ENCODE measurements at regions not wholly inside any gene's neighbourhood (a gene's known extent, or its start where the extent isn't known, plus 50 kb on each side); places are given as distances from the start of the nearest gene placed in this dataset.

DNA sequence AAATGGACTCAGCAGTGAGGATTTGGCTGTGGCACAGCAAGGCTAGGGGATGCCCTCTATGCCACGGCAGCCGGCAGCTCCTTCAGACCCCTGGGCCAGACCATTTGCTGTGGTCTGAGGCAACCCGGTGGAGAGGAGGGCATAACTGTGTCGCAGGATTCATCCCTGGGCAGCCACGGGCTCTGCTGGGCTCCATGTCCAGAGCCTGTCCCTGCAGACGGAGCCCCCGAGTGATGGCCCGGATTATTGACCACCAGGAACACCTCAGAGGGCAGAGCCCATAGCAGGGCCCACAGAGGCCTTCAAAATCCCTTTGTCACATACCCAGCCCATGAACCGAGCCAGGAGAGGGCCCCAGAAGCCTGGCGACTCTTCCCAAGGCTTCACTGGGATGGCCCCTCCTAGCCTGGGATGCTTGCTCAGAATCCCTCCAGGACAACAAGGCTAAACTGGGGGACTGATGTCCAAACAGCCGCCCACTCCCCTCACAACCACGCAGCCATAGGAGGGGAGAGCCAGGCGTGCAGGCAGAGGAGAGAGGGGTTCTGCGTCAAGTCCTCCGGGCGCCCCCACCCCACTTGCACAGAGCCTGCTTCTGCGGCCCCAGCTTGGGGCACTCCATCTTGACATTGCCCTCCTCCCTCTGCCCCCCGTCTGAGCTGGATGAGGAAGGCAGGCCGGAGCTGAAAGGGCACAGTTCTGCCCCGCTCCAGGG lies 68.2 kb upstream of the AFDN start:
- no peak for DNase-seq

GRCh38 chr6:167759206-167759605 lies 67.5 kb upstream of the AFDN start:
- DNase-seq = no peak

- no peak for DNase-seq
These were observed 66.8 kb upstream of the AFDN start for GRCh38 chr6:167759912-167760311.

- no peak for DNase-seq
These were observed 65.5 kb upstream of the AFDN start for GRCh38 chr6:167760979-167761793.

GRCh38 chr6:167761794-167762258 lies 64.9 kb upstream of the AFDN start:
- no peak for DNase-seq

GRCh38 chr6:167762259-167762962 lies 64.3 kb upstream of the AFDN start:
- no peak for DNase-seq

DNA sequence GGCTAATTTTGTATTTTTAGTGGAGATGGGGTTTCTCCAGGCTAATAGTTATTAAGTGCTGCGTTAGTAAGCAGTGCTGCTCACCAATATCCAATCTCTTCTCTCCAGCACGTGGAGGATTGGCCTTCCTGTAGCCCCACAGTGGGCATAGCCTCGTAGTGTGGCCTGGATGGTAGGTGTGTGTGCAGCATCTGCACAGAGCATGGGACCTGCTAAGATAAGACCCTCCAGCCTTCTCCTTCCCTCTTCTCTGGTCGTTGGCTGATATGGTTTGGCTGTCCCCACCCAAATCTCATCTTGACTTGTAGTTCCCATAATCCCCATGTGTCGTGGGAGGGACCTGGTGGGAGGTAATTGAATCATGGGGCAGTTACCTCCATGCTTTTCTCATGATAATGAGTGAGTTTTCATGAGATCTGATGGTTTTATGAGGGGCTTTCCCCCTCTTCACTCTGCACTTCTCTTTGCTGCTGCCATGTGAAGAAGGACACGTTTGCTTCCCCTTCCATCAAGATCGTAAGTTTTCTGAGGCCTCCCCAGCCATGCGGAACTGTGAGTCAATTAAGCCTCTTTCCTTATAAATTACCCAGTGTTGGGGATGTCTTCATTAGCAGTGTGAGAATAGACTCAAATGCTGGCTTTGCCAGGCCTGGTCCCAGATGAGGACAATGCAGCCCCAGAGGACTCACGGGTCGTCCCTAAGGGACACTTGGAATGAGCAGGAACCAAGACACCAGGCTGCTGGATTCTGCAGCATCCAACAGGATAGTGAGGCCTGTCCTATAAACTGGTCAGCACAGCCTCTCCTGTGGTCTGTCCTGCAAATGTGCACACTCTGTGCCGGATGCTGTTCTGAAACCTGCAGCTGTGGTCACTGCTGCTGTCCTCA lies 63.4 kb upstream of the AFDN start:
- DNase-seq = no peak

GRCh38 chr6:167764215-167764614 lies 62.5 kb upstream of the AFDN start:
- DNase-seq = no peak

- DNase-seq = no peak
These were observed 61.8 kb upstream of the AFDN start for GRCh38 chr6:167764713-167765479.

- DNase-seq = no peak
These were observed 59.6 kb upstream of the AFDN start for GRCh38 chr6:167766986-167767714.

DNA sequence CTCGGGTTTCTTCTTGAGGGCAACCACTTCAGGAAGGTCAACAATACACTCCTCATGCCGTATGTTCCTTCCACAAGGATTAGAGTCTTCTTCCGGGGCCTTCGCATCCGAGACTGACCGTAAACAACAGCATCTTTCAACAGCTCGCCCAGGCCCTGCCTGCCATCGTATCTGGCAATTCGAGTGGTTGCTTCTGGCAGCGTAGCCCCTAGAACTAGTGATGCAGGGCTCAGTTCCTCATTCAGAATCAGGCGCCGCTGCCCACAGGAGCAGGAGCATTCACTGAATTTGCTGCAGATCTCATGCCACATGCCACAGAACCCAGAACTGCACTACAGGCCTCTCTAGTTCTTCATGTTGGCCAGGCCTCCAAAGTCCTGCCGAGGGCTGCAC lies 59.0 kb upstream of the AFDN start:
- DNase-seq = no peak

DNA sequence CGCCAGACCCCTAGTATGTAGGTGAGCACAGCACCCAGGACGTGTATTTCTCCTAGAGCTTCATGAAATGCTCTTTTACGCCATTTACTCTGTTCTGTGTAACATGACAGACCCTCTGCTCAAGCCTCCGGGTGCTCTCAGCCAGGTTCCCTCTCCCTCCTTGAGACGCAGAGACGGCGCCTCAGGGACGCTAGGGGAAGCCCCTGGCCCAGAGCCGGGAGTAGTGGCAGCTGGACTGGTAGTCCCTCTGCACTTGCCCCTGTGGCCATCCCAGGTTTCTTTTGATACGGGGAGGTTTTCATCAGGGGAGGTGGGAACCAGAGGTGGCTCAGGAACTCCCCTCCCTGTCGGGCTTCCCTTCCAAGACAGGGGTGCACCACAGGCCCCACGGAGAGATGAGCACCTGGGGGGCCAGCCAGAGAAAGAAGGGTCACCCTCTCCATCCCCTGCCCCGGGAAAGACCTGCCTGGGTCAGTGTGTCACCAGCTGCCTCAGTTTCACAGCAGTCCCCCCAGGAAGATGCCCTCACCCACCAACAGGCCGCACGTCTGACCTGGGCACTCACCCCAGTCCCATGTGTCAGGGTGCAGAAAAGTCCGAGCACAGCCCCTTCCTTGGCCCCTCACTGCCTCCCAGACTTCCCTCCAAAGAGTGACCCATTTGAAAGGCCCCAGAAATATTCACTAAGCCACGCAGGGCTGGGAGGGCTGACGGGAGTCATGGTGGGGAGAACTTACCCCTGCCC lies 58.1 kb upstream of the AFDN start:
- no peak for DNase-seq

DNA sequence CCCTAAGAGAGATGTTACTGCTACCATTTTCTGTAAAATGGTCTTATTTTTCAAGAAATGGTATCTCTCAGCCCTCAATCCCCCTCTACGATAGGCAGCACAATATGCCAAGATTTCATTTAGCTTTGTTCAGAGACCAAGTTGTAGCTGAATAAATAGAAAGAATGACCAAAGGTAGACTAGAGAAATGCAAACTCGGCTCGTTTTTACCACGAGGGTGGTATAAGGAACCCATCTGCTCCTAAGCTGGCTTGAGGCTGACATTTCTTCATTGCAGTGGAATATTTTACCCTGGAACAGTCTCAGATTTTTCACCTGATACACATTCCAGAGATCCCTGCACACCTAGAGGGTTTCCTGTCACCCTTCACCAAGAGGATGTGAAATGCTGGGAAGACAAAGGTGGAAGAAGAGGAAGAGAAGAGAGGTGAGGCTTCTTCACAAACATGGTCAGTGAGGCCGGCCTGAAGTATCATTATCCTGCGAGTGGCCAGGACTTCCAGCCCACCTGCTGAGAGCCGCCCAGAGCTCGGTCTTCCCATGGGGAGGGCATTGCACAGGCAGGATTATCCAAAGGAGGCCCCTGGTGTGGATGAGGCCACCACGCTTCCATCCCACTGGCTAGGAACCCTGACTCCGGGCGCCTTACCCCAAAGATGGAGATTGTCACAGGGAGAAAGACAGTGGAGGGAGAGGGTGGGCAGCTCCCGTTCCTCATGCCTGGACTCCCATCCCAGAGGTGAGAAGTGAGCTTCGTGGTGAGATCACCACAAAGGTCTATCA lies 57.1 kb upstream of the AFDN start:
- no peak for DNase-seq

GRCh38 chr6:167770291-167770955 lies 56.3 kb upstream of the AFDN start:
- DNase-seq = no peak

DNA sequence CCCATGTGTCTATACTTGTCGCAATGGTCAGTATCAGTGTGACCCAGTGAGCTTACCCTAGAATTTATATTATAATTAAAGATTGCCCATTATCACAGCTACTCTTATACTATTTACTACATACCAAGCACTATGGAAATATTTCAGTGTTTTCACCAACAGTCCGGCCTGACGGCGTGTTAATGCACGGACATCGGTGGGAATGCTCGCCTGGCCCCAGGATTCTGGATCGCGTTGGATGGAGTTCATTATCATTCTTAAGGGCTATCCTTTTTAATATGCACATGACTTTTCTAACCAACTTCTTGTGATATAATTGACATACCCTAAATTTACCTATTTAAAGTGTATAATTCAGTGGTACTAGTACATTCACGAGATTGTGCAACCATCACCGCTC lies 51.8 kb upstream of the AFDN start:
- no peak for DNase-seq

- no peak for DNase-seq
These were observed 49.6 kb upstream of the AFDN start for GRCh38 chr6:167776906-167777627.
